Nephron (organoid): ENCODE measurements at regions not wholly inside any gene's neighbourhood (a gene's known extent, or its start where the extent isn't known, plus 50 kb on each side); places are given as distances from the start of the nearest gene placed in this dataset.
"Not testable (repeated sequence)": the region's sequence is repeated elsewhere in the genome, so short reads cannot be mapped to it uniquely, and the experiment has no call there.

Source experiments
- H3K27ac Mint-ChIP-seq, 3 experiments: 2 replicates each; pipeline ENCODE4 v1.8.0; 2020; ENCODE audit warnings: mixed read lengths in 3 of 3, mild to moderate bottlenecking in 2 of 3, moderate library complexity in 1 of 3
- H3K27me3 Mint-ChIP-seq: 2 replicates; pipeline ENCODE4 v1.8.0; 2021; ENCODE audit warnings: low read depth, mild to moderate bottlenecking, moderate library complexity, mixed read lengths
- H3K36me3 Mint-ChIP-seq: 2 replicates; pipeline ENCODE4 v1.8.0; 2020; ENCODE audit warnings: low read depth, mixed read lengths
- H3K4me1 Mint-ChIP-seq: 2 replicates; pipeline ENCODE4 v1.8.0; 2020; ENCODE audit warnings: mixed read lengths
- H3K4me3 Mint-ChIP-seq, 3 experiments: 2 replicates each; pipeline ENCODE4 v1.8.0; 2020; ENCODE audit warnings: mild to moderate bottlenecking in 3 of 3, mixed read lengths in 3 of 3, moderate library complexity in 2 of 3
- H3K9me3 Mint-ChIP-seq: 2 replicates; pipeline ENCODE4 v1.8.0; 2020; ENCODE audit warnings: mixed read lengths
- CTCF ChIP-seq, 3 experiments: fragments of 200-600 bp; sonication (generic); IDR thresholded peaks; one replicate each; pipeline ENCODE4 v1.5.0; 2021; ENCODE audit warnings: antibody characterized with exemption in 3 of 3; ENCODE audit not compliant: unreplicated experiment in 3 of 3

- Mint-ChIP-seq H3K4me1 (no peaks in the 10 kb centered on the region), H3K4me3 (no peak overlapping the region), H3K27me3 (no peaks in the 10 kb centered on the region), H3K27ac (no peak overlapping the region), H3K36me3 (no peaks in the 10 kb centered on the region), H3K9me3 (peaks cover 14% of the 10 kb centered on the region)
- no peak for TF ChIP-seq CTCF (IDR thresholded peaks at IDR 0.05; ENCODE audit: unreplicated experiment in 3 of 3)
Measured at GRCh38 chr17:27209316-27209715, 84.6 kb upstream of the WSB1 start.

GRCh38 chr17:27210809-27211208 lies 83.1 kb upstream of the WSB1 start:
- not testable (repeated sequence) for H3K27me3 Mint-ChIP-seq, H3K4me3 Mint-ChIP-seq, H3K27ac Mint-ChIP-seq, H3K36me3 Mint-ChIP-seq, H3K4me1 Mint-ChIP-seq
- H3K9me3 Mint-ChIP-seq = peaks cover 23% of the 10 kb centered on the region

GRCh38 chr17:27216836-27217235 lies 77.1 kb upstream of the WSB1 start:
- peaks cover 25% of the 10 kb centered on the region for H3K9me3 Mint-ChIP-seq
- no peaks in the 10 kb centered on the region for H3K36me3 Mint-ChIP-seq
- TF ChIP-seq CTCF (IDR thresholded peaks at IDR 0.05; ENCODE audit: unreplicated experiment in 3 of 3) = no peak
- H3K4me1 Mint-ChIP-seq = no peaks in the 10 kb centered on the region
- peaks cover 5% of the 10 kb centered on the region for H3K27me3 Mint-ChIP-seq
- no peak overlapping the region for H3K4me3 Mint-ChIP-seq
- H3K27ac Mint-ChIP-seq = no peak overlapping the region

GRCh38 chr17:27217631-27218030 lies 76.3 kb upstream of the WSB1 start:
- Mint-ChIP-seq H3K27ac (no peak overlapping the region), H3K4me3 (no peak overlapping the region), H3K9me3 (peaks cover 25% of the 10 kb centered on the region), H3K36me3 (no peaks in the 10 kb centered on the region), H3K4me1 (no peaks in the 10 kb centered on the region), H3K27me3 (peaks cover 9% of the 10 kb centered on the region)
- no peak for TF ChIP-seq CTCF (IDR thresholded peaks at IDR 0.05; ENCODE audit: unreplicated experiment in 3 of 3)

GRCh38 chr17:27218041-27218440 lies 75.9 kb upstream of the WSB1 start:
- H3K27me3 Mint-ChIP-seq = peaks cover 9% of the 10 kb centered on the region
- TF ChIP-seq CTCF (IDR thresholded peaks at IDR 0.05; ENCODE audit: unreplicated experiment in 3 of 3) = no peak
- no peak overlapping the region for H3K4me3 Mint-ChIP-seq
- no peaks in the 10 kb centered on the region for H3K36me3 Mint-ChIP-seq
- no peak overlapping the region for H3K27ac Mint-ChIP-seq
- H3K9me3 Mint-ChIP-seq = peaks cover 25% of the 10 kb centered on the region
- H3K4me1 Mint-ChIP-seq = no peaks in the 10 kb centered on the region

- no peak overlapping the region for H3K4me3 Mint-ChIP-seq
- H3K4me1 Mint-ChIP-seq = no peaks in the 10 kb centered on the region
- TF ChIP-seq CTCF (IDR thresholded peaks at IDR 0.05; ENCODE audit: unreplicated experiment in 3 of 3) = no peak
- H3K27me3 Mint-ChIP-seq = peaks cover 9% of the 10 kb centered on the region
- H3K36me3 Mint-ChIP-seq = no peaks in the 10 kb centered on the region
- H3K9me3 Mint-ChIP-seq = peaks cover 18% of the 10 kb centered on the region
- H3K27ac Mint-ChIP-seq = no peak overlapping the region
Measured at GRCh38 chr17:27218719-27219488, 75.0 kb upstream of the WSB1 start.
